GM12891 (cell line): ENCODE measurements at regions not wholly inside any gene's neighbourhood (a gene's known extent, or its start where the extent isn't known, plus 50 kb on each side); places are given as distances from the start of the nearest gene placed in this dataset.

ENCODE experiments used
- PAX5 ChIP-seq: IDR thresholded peaks from 2 replicates; pipeline ENCODE4 v1.6.1; 2011; ENCODE audit warnings: low read length, moderate library complexity, mild to moderate bottlenecking; ENCODE audit not compliant: insufficient read depth, severe bottlenecking
- POLR2A ChIP-seq: IDR thresholded peaks from 2 replicates; pipeline ENCODE4 v1.6.1; 2011; ENCODE audit warnings: low read depth, low read length, control low read depth
- POLR2AphosphoS5 ChIP-seq: IDR thresholded peaks from 2 replicates; pipeline ENCODE4 v1.6.1; 2011; ENCODE audit warnings: low read depth, low read length, control low read depth
- TAF1 ChIP-seq: IDR thresholded peaks from 2 replicates; pipeline ENCODE4 v1.6.1; 2011; ENCODE audit warnings: low read depth, low read length, control low read depth

DNA sequence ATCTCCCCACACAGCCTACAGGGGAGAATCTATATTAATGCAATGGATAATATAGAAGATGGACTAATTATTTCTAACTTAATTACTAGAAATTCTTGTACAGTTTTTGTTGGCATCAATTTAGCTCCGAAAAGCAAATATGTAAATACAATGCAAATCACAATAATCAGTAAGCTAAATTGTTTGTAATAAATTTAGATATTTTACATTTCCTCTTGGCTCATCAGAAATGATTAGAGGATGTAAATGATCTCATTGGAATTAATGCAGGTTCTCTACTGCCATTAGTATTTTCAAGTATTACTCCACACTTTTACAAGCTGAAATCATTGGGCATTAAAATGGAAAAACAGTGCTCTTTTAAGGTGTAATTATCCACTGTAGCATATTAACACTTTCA lies 741.8 kb upstream of the MIR17HG start:
- TF ChIP-seq POLR2A (no peak), POLR2AphosphoS5 (no peak), TAF1 (no peak), PAX5 (no peak)
